H9 (cell line): ENCODE measurements at regions not wholly inside any gene's neighbourhood (a gene's known extent, or its start where the extent isn't known, plus 50 kb on each side); places are given as distances from the start of the nearest gene placed in this dataset.

Experiments
- DNase-seq: peaks from one replicate; pipeline ENCODE4 v3.0.0-alpha.2; 2017
- H2AFZ ChIP-seq: one replicate; pipeline ENCODE4 v1.6.1; 2013; ENCODE audit warnings: mild to moderate bottlenecking, low read length, control low read depth, moderate library complexity
- H2AK5ac ChIP-seq: 2 replicates; pipeline ENCODE4 v1.6.1; 2013; ENCODE audit warnings: low read length, control low read depth, mixed read lengths; ENCODE audit not compliant: insufficient read length
- H2BK120ac ChIP-seq: one replicate; pipeline ENCODE4 v1.6.1; 2013; ENCODE audit warnings: low read depth, mild to moderate bottlenecking, low read length, control low read depth, inconsistent platforms; ENCODE audit not compliant: poor library complexity, severe bottlenecking
- H2BK12ac ChIP-seq: 2 replicates; pipeline ENCODE4 v1.6.1; 2013; ENCODE audit warnings: low read length, control low read depth, mixed read lengths, low read depth; ENCODE audit not compliant: insufficient read length
- H2BK15ac ChIP-seq: 2 replicates; pipeline ENCODE4 v1.6.1; 2013; ENCODE audit warnings: low read depth, low read length, control low read depth
- H2BK20ac ChIP-seq: one replicate; pipeline ENCODE4 v1.6.1; 2013; ENCODE audit warnings: low read depth, mild to moderate bottlenecking, low read length, control low read depth, inconsistent platforms; ENCODE audit not compliant: poor library complexity, severe bottlenecking
- H2BK5ac ChIP-seq: 2 replicates; pipeline ENCODE4 v1.6.1; 2013; ENCODE audit warnings: low read length, control low read depth, mixed read lengths; ENCODE audit not compliant: insufficient read length
- H3K14ac ChIP-seq: 2 replicates; pipeline ENCODE4 v1.6.1; 2013; ENCODE audit warnings: low read length, control low read depth; ENCODE audit not compliant: insufficient read depth
- H3K18ac ChIP-seq: 2 replicates; pipeline ENCODE4 v1.6.1; 2013; ENCODE audit warnings: low read depth, mild to moderate bottlenecking, mixed read lengths, low read length, control low read depth; ENCODE audit not compliant: insufficient read length
- H3K23ac ChIP-seq: 2 replicates; pipeline ENCODE4 v1.6.1; 2013; ENCODE audit warnings: low read length, control low read depth, mixed read lengths, low read depth; ENCODE audit not compliant: insufficient read length
- H3K23me2 ChIP-seq: 2 replicates; pipeline ENCODE4 v1.6.1; 2013; ENCODE audit warnings: low read depth, mild to moderate bottlenecking, mixed read lengths, low read length, control low read depth; ENCODE audit not compliant: insufficient read length, poor library complexity, severe bottlenecking
- H3K27ac ChIP-seq: 2 replicates; pipeline ENCODE4 v1.5.1; 2013; ENCODE audit warnings: low read length, control low read depth, mixed read lengths, low read depth; ENCODE audit not compliant: insufficient read length
- H3K27me3 ChIP-seq: 2 replicates; pipeline ENCODE4 v1.6.1; 2013; ENCODE audit warnings: low read length, control low read depth, inconsistent platforms; ENCODE audit not compliant: insufficient read depth
- H3K4ac ChIP-seq: 2 replicates; pipeline ENCODE4 v1.6.1; 2013; ENCODE audit warnings: low read depth, mild to moderate bottlenecking, control low read depth, inconsistent platforms, low read length, moderate library complexity
- H3K4me1 ChIP-seq: 2 replicates; pipeline ENCODE4 v1.6.1; 2013; ENCODE audit warnings: low read length, control low read depth, inconsistent platforms; ENCODE audit not compliant: insufficient read depth
- H3K4me2 ChIP-seq: 2 replicates; pipeline ENCODE4 v1.6.1; 2013; ENCODE audit warnings: low read length, control low read depth, mixed read lengths; ENCODE audit not compliant: insufficient read length, insufficient read depth
- H3K56ac ChIP-seq: 2 replicates; pipeline ENCODE4 v1.6.1; 2013; ENCODE audit warnings: low read depth, mild to moderate bottlenecking, mixed read lengths, low read length, control low read depth; ENCODE audit not compliant: insufficient read length
- H3K79me1 ChIP-seq: 2 replicates; pipeline ENCODE4 v1.6.1; 2013; ENCODE audit warnings: low read depth, mild to moderate bottlenecking, moderate library complexity, low read length, control low read depth, inconsistent platforms; ENCODE audit not compliant: insufficient read depth, poor library complexity, severe bottlenecking
- H3K79me2 ChIP-seq: 2 replicates; pipeline ENCODE4 v1.6.1; 2013; ENCODE audit warnings: low read length, control low read depth, inconsistent platforms; ENCODE audit not compliant: insufficient read depth
- H3K9ac ChIP-seq: 2 replicates; pipeline ENCODE4 v1.6.1; 2013; ENCODE audit warnings: low read length, control low read depth, mixed read lengths; ENCODE audit not compliant: insufficient read length; ENCODE audit errors: extremely low read depth
- H3K9me3 ChIP-seq: one replicate; pipeline ENCODE4 v1.6.1; 2013; ENCODE audit warnings: low read depth, low read length, inconsistent platforms; ENCODE audit not compliant: control insufficient read depth
- H3T11ph ChIP-seq: one replicate; pipeline ENCODE4 v1.6.1; 2013; ENCODE audit warnings: mild to moderate bottlenecking, low read length, control low read depth, inconsistent platforms
- H4K20me1 ChIP-seq: one replicate; pipeline ENCODE4 v1.6.1; 2013; ENCODE audit not compliant: control insufficient read depth, insufficient read length, insufficient read depth
- H4K5ac ChIP-seq: 2 replicates; pipeline ENCODE4 v1.6.1; 2013; ENCODE audit warnings: low read depth, mild to moderate bottlenecking, mixed read lengths, low read length, control low read depth; ENCODE audit not compliant: insufficient read length
- H4K8ac ChIP-seq: replicated peaks from 2 replicates; pipeline ENCODE4 v1.6.1; 2013; ENCODE audit warnings: low read length, control low read depth, mixed read lengths, low read depth; ENCODE audit not compliant: insufficient read length
- H4K91ac ChIP-seq: 2 replicates; pipeline ENCODE4 v1.6.1; 2013; ENCODE audit warnings: low read depth, mild to moderate bottlenecking, moderate library complexity, mixed read lengths, low read length, control low read depth; ENCODE audit not compliant: insufficient read length
- H3K27ac Mint-ChIP-seq, 3 experiments: 2 replicates in 2 of 3; 3 replicates in 1 of 3; pipeline ENCODE4 v1.8.0; 2020 to 2021; ENCODE audit warnings: mixed read lengths in 3 of 3, mild to moderate bottlenecking in 1 of 3, moderate library complexity in 1 of 3
- H3K27me3 Mint-ChIP-seq: 2 replicates; pipeline ENCODE4 v1.8.0; 2021; ENCODE audit warnings: low read depth, mild to moderate bottlenecking, moderate library complexity, mixed read lengths
- H3K36me3 Mint-ChIP-seq, 3 experiments: 2 replicates in 2 of 3; 3 replicates in 1 of 3; pipeline ENCODE4 v1.8.0; 2020 to 2021; ENCODE audit warnings: low read depth in 3 of 3, mixed read lengths in 3 of 3; ENCODE audit not compliant: insufficient read depth in 1 of 3
- H3K4me1 Mint-ChIP-seq, 2 experiments: 2 replicates each; pipeline ENCODE4 v1.8.0; 2020; ENCODE audit warnings: mixed read lengths in 2 of 2
- H3K4me3 Mint-ChIP-seq, 2 experiments: 2 replicates in 1 of 2; 3 replicates in 1 of 2; pipeline ENCODE4 v1.8.0; 2020 to 2021; ENCODE audit warnings: mild to moderate bottlenecking in 2 of 2, mixed read lengths in 2 of 2, moderate library complexity in 1 of 2
- H3K9me3 Mint-ChIP-seq, 2 experiments: 2 replicates in 1 of 2; 3 replicates in 1 of 2; pipeline ENCODE4 v1.8.0; 2020; ENCODE audit warnings: mild to moderate bottlenecking in 2 of 2, mixed read lengths in 2 of 2, moderate library complexity in 1 of 2
- CTCF ChIP-seq: fragments of 200-600 bp; sonication (generic); conservative IDR thresholded peaks from 3 replicates; pipeline ENCODE4 v1.8.0; 2021; ENCODE audit warnings: antibody characterized with exemption, mild to moderate bottlenecking
- WGBS: extraction: QIAGEN DNeasy Blood & Tissue Kit; methylation state at CpG from one replicate; pipeline ENCODE4 v1.1.7; 2013; ENCODE audit warnings: missing lambda C conversion rate, low lambda C conversion rate, mixed read lengths; ENCODE audit not compliant: insufficient read length; ENCODE audit errors: extremely low coverage; 5-methylcytosine and 5-hydroxymethylcytosine counted together

DNA sequence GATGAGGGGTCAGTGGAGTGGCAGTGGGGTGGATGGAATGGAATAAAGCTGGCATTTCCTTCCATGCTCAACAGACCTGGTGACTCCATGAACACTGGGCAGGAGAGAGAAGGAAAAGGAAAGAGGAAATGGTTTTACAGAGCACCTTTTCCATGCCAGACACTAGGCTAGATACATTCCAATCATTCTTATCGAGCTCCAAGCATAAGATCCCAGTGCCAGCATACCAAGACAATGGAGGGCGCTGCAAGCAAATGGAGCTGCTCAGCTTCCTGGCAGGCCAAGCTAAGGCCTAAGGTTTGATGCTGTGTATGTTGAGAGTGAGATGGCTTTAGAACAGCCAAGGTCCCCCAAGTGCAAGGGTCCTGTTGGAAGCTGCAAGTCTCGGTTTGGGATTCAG, 113.2 kb downstream of the HSPH1 start:
- no peaks in the 10 kb centered on the region for H3K27me3 ChIP-seq
- Mint-ChIP-seq H3K27ac (no peak overlapping the region), H3K9me3 (no peaks in the 10 kb centered on the region), H3K4me1 (peaks cover 9 to 16% of the 10 kb centered on the region in 2 experiments), H3K27me3 (peaks cover 1% of the 10 kb centered on the region), H3K36me3 (no peaks in the 10 kb centered on the region), H3K4me3 (no peak overlapping the region)
- no peak overlapping the region for H2BK12ac ChIP-seq
- H2BK5ac ChIP-seq = no peak overlapping the region
- WGBS = no CpG with 5 or more reads among the region's 3 CpGs
- no peak overlapping the region for H3T11ph ChIP-seq
- H4K91ac ChIP-seq = no peak overlapping the region
- H3K23ac ChIP-seq = no peak overlapping the region
- no peak overlapping the region for H2BK20ac ChIP-seq
- DNase-seq = no peak
- no peak overlapping the region for H2AFZ ChIP-seq
- no peaks in the 10 kb centered on the region for H3K79me2 ChIP-seq
- no peak overlapping the region for H2AK5ac ChIP-seq
- H2BK120ac ChIP-seq = no peak overlapping the region
- no peak overlapping the region for H3K27ac ChIP-seq
- no peak overlapping the region for H3K56ac ChIP-seq
- H4K5ac ChIP-seq = no peak overlapping the region
- TF ChIP-seq CTCF = no peak
- H3K9me3 ChIP-seq = no peaks in the 10 kb centered on the region
- H3K4me1 ChIP-seq = no peaks in the 10 kb centered on the region
- H2BK15ac ChIP-seq = no peak overlapping the region
- H3K79me1 ChIP-seq = no peaks in the 10 kb centered on the region
- no peak overlapping the region for H3K9ac ChIP-seq
- H3K4me2 ChIP-seq = no peak overlapping the region
- H3K18ac ChIP-seq = no peak overlapping the region
- H3K14ac ChIP-seq = no peak overlapping the region
- no peaks in the 10 kb centered on the region for H3K23me2 ChIP-seq
- H4K20me1 ChIP-seq = no peaks in the 10 kb centered on the region
- no peak overlapping the region for H4K8ac ChIP-seq
- no peak overlapping the region for H3K4ac ChIP-seq
